HFFc6 (cell line): ENCODE measurements at regions not wholly inside any gene's neighbourhood (a gene's known extent, or its start where the extent isn't known, plus 50 kb on each side); places are given as distances from the start of the nearest gene placed in this dataset.

ENCODE experiments used
- DNase-seq: peaks from one replicate; pipeline ENCODE4 v3.0.0-alpha.2; 2018
- H3K27ac Mint-ChIP-seq: 2 replicates; pipeline ENCODE4 v1.8.0; 2020; ENCODE audit warnings: mild to moderate bottlenecking, mixed read lengths
- H3K27me3 Mint-ChIP-seq: 2 replicates; pipeline ENCODE4 v1.8.0; 2021; ENCODE audit warnings: mild to moderate bottlenecking, moderate library complexity, mixed read lengths; ENCODE audit not compliant: insufficient read depth
- H3K36me3 Mint-ChIP-seq: 2 replicates; pipeline ENCODE4 v1.8.0; 2021; ENCODE audit warnings: low read depth, mixed read lengths
- H3K4me1 Mint-ChIP-seq: 2 replicates; pipeline ENCODE4 v1.8.0; 2020; ENCODE audit warnings: low read depth, mixed read lengths
- H3K4me3 Mint-ChIP-seq: 2 replicates; pipeline ENCODE4 v1.8.0; 2020; ENCODE audit warnings: mild to moderate bottlenecking, moderate library complexity, mixed read lengths
- H3K9me3 Mint-ChIP-seq: 2 replicates; pipeline ENCODE4 v1.8.0; 2020; ENCODE audit warnings: mild to moderate bottlenecking, mixed read lengths
- TF ChIP-seq, protein P1 (sequence below): fragments of 200-600 bp; sonication (generic); IDR thresholded peaks from 2 replicates; pipeline ENCODE4 v1.5.0; 2021; ENCODE audit warnings: antibody characterized with exemption, mild to moderate bottlenecking

DNA sequence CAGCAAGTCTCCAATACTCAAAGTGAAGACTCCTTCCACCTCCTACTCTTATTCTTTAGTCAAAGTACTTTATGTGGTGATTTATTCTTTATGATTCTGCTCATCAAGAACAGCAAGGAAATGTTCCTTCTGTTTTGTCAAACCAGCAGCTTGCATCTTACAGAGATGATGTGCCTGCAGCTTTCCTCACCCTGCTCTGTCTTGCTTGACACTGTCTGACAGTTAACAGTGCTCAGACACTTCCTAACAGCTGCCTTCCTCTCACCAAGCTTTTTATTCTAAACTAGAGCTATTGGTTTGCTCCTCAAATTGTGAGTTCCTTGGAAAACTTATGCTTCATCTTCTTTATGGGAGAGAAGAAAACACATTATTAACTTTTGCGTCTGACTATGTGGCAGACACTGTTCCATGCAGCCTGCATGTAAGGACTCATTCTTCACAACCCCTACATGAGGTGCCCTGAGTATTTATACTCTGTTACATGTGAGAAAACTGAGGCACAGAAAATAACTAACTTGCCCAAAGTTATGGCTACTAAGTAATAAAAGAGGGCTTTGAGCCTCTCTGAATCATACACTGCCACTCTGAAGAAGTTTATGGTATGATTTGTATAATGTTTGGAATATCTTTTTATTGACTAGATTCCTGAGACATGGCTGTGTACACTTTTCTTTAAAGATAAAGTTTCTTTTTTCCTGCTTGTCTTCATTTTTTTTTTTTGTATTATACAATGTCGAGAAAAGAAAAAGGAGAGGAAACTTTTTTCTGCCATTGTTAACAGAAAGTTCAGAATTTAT, 723.3 kb upstream of the DDX18 start:
- Mint-ChIP-seq H3K36me3 (no peaks in the 10 kb centered on the region), H3K27ac (no peak overlapping the region), H3K27me3 (no peaks in the 10 kb centered on the region), H3K4me3 (no peak overlapping the region), H3K9me3 (peaks cover 23% of the 10 kb centered on the region), H3K4me1 (no peaks in the 10 kb centered on the region)
- TF ChIP-seq, protein P1, sequence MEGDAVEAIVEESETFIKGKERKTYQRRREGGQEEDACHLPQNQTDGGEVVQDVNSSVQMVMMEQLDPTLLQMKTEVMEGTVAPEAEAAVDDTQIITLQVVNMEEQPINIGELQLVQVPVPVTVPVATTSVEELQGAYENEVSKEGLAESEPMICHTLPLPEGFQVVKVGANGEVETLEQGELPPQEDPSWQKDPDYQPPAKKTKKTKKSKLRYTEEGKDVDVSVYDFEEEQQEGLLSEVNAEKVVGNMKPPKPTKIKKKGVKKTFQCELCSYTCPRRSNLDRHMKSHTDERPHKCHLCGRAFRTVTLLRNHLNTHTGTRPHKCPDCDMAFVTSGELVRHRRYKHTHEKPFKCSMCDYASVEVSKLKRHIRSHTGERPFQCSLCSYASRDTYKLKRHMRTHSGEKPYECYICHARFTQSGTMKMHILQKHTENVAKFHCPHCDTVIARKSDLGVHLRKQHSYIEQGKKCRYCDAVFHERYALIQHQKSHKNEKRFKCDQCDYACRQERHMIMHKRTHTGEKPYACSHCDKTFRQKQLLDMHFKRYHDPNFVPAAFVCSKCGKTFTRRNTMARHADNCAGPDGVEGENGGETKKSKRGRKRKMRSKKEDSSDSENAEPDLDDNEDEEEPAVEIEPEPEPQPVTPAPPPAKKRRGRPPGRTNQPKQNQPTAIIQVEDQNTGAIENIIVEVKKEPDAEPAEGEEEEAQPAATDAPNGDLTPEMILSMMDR: no peak
- no peak for DNase-seq

DNA sequence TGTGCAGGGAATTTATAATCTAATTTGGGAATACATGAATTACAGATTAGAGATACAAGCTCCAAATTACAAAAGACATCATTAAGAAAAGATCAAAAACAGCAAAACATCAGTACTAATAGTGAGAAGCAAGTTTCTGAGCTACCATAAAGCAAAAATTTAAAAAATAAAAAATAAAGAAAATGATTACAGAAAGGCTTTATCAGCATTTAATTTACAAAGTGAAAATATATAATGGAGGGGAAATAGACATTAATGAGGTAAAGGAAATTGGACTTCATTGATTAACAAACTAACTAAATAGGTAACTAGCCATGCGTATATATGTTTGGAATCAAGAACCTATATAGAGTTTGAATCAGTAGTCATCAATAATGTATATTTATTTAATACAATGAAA, 712.9 kb upstream of the DDX18 start:
- Mint-ChIP-seq H3K27ac (no peak overlapping the region), H3K4me1 (no peaks in the 10 kb centered on the region), H3K36me3 (no peaks in the 10 kb centered on the region), H3K9me3 (peaks cover 43% of the 10 kb centered on the region), H3K27me3 (no peaks in the 10 kb centered on the region; the same call in 1 of the 2 replicates), H3K4me3 (no peak overlapping the region)
- TF ChIP-seq, protein P1: no peak
- DNase-seq: no peak

DNA sequence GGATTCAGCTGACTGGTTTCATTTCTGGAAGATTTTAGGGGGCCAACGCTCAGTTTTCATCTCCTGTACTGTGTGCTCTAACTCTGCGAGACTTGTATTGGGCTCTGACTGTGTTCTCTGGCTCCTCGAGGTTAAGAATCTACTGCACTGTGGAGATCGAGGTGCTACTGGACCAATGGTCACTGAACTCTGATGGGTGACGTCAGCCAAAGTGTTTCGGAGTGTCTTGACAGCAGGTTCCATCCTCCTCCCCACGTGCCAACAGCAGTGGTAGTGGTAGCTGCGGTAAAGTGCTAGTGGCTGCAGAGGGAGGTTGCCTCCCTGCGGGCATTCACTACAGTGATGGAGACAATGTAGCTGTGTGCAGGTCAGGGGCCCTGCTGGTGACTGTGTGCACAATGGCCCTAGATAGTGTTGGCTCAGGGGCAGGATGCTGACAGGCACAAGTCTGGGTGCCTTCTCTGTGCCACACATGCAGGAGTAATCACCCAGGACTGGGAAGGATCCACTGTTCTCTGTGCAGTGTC, 705.7 kb upstream of the DDX18 start:
- Mint-ChIP-seq H3K27ac (no peak overlapping the region), H3K4me1 (no peaks in the 10 kb centered on the region), H3K36me3 (no peaks in the 10 kb centered on the region), H3K4me3 (no peak overlapping the region), H3K9me3 (peaks cover 63% of the 10 kb centered on the region), H3K27me3 (no peaks in the 10 kb centered on the region)
- no peak for DNase-seq
- TF ChIP-seq, protein P1: no peak

DNA sequence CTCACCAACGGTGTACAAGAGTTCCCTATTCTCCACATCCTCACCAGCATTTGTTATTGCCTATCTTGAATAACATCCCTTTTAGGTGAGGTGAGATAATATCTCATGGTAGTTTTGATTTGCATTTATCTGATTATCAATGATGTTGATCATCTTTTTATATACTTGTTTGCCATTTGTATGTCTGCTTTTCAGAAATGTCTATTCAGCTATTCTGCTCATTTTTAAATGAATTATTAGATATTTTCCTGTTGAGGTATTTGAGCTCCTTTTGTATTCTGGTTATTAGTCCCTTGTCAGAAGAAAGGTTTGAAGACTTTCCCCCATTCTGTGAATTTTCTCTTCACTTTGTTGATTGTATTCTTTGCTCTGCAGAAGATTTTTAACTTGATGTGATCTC, 695.5 kb upstream of the DDX18 start:
- no peaks in the 10 kb centered on the region for H3K36me3 Mint-ChIP-seq
- peaks cover 22% of the 10 kb centered on the region for H3K9me3 Mint-ChIP-seq
- no peaks in the 10 kb centered on the region for H3K27me3 Mint-ChIP-seq
- DNase-seq: no peak
- H3K4me1 Mint-ChIP-seq: no peaks in the 10 kb centered on the region
- H3K4me3 Mint-ChIP-seq: no peak overlapping the region
- no peak overlapping the region for H3K27ac Mint-ChIP-seq
- TF ChIP-seq, protein P1: no peak

DNA sequence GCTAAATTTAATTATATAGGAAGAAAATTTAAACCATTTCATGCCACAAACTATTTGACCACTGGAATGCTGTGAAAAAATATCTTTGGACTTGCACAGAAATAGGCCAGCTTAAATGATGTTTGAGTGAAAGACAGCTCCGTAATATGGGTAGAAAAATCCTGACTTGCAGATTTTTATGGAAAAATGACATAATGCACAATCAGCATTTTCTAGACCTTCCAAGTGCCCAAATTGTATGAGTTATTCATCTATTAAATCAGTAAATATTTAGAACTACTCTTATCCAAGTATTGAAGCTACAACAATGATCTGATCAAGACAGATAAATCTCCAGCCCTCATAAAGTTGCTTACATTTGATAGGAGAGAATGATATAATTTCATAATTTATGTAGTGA, 691.1 kb upstream of the DDX18 start:
- Mint-ChIP-seq H3K36me3 (no peaks in the 10 kb centered on the region), H3K27me3 (no peaks in the 10 kb centered on the region), H3K27ac (no peak overlapping the region), H3K4me1 (no peaks in the 10 kb centered on the region), H3K4me3 (no peak overlapping the region), H3K9me3 (peaks cover 32% of the 10 kb centered on the region)
- TF ChIP-seq, protein P1: no peak
- no peak for DNase-seq
